ENCODE measurements at regions not wholly inside any gene's neighbourhood (a gene's known extent, or its start where the extent isn't known, plus 50 kb on each side); places are given as distances from the start of the nearest gene placed in this dataset.

GRCh38 chrX:42691196-42691595 lies 86.8 kb downstream of the PPP1R2C start:
- no peak for TF ChIP-seq CTCF (IDR thresholded peaks at IDR 0.05; ENCODE audit: extremely low read depth, low read depth, low read length)
- no peak overlapping the region for H2AFZ ChIP-seq (ENCODE audit: low read length)
- H3K4me2 ChIP-seq (ENCODE audit: insufficient read depth, low read length), result no peak overlapping the region
- no peaks in the 10 kb centered on the region for H4K20me1 ChIP-seq (ENCODE audit: insufficient read depth, low read length)
- DNase-seq (ENCODE audit: insufficient read length, low spot score, missing footprints), result no peak
- H3K4me1 ChIP-seq (ENCODE audit: insufficient read depth, low read length), result no peaks in the 10 kb centered on the region
- no peaks in the 10 kb centered on the region for H3K9me3 ChIP-seq (ENCODE audit: low read depth, low read length)
- no peak overlapping the region for H3K27ac ChIP-seq (ENCODE audit: low read depth, low read length)
- peaks cover 3% of the 10 kb centered on the region for H3K27me3 ChIP-seq (ENCODE audit: insufficient read depth, low read length)
- H3K4me3 ChIP-seq (ENCODE audit: insufficient read depth, low read length), result no peak overlapping the region
- H3K79me2 ChIP-seq (ENCODE audit: insufficient read depth, low read length), result no peaks in the 10 kb centered on the region
- no peaks in the 10 kb centered on the region for H3K36me3 ChIP-seq (ENCODE audit: insufficient read depth, low read length)

GRCh38 chrX:42686706-42687105 lies 91.3 kb downstream of the PPP1R2C start:
- H3K4me2 ChIP-seq (ENCODE audit: insufficient read depth, low read length), result no peak overlapping the region
- H3K4me3 ChIP-seq (ENCODE audit: insufficient read depth, low read length), result no peak overlapping the region
- no peaks in the 10 kb centered on the region for H3K27me3 ChIP-seq (ENCODE audit: insufficient read depth, low read length)
- no peaks in the 10 kb centered on the region for H3K79me2 ChIP-seq (ENCODE audit: insufficient read depth, low read length)
- H3K27ac ChIP-seq (ENCODE audit: low read depth, low read length), result no peak overlapping the region
- H3K36me3 ChIP-seq (ENCODE audit: insufficient read depth, low read length), result no peaks in the 10 kb centered on the region
- H4K20me1 ChIP-seq (ENCODE audit: insufficient read depth, low read length), result no peaks in the 10 kb centered on the region
- no peaks in the 10 kb centered on the region for H3K9me3 ChIP-seq (ENCODE audit: low read depth, low read length)
- no peak for TF ChIP-seq CTCF (IDR thresholded peaks at IDR 0.05; ENCODE audit: extremely low read depth, low read depth, low read length)
- H3K4me1 ChIP-seq (ENCODE audit: insufficient read depth, low read length), result no peaks in the 10 kb centered on the region
- H2AFZ ChIP-seq (ENCODE audit: low read length), result no peak overlapping the region
- no peak for DNase-seq (ENCODE audit: insufficient read length, low spot score, missing footprints)

- H3K4me2 ChIP-seq (ENCODE audit: insufficient read depth, low read length), result no peak overlapping the region
- H3K4me3 ChIP-seq (ENCODE audit: insufficient read depth, low read length), result no peak overlapping the region
- no peak for TF ChIP-seq CTCF (IDR thresholded peaks at IDR 0.05; ENCODE audit: extremely low read depth, low read depth, low read length)
- H4K20me1 ChIP-seq (ENCODE audit: insufficient read depth, low read length), result no peaks in the 10 kb centered on the region
- no peaks in the 10 kb centered on the region for H3K36me3 ChIP-seq (ENCODE audit: insufficient read depth, low read length)
- H3K9me3 ChIP-seq (ENCODE audit: low read depth, low read length), result no peaks in the 10 kb centered on the region
- no peak overlapping the region for H3K27ac ChIP-seq (ENCODE audit: low read depth, low read length)
- H2AFZ ChIP-seq (ENCODE audit: low read length), result no peak overlapping the region
- no peaks in the 10 kb centered on the region for H3K27me3 ChIP-seq (ENCODE audit: insufficient read depth, low read length)
- DNase-seq (ENCODE audit: insufficient read length, low spot score, missing footprints), result no peak
- H3K79me2 ChIP-seq (ENCODE audit: insufficient read depth, low read length), result no peaks in the 10 kb centered on the region
- no peaks in the 10 kb centered on the region for H3K4me1 ChIP-seq (ENCODE audit: insufficient read depth, low read length)
Observed at GRCh38 chrX:42686296-42686695, 91.7 kb downstream of the PPP1R2C start.

- no peak overlapping the region for H2AFZ ChIP-seq (ENCODE audit: low read length)
- no peak for DNase-seq (ENCODE audit: insufficient read length, low spot score, missing footprints)
- no peaks in the 10 kb centered on the region for H3K4me1 ChIP-seq (ENCODE audit: insufficient read depth, low read length)
- no peaks in the 10 kb centered on the region for H3K79me2 ChIP-seq (ENCODE audit: insufficient read depth, low read length)
- no peak overlapping the region for H3K4me3 ChIP-seq (ENCODE audit: insufficient read depth, low read length)
- no peak overlapping the region for H3K4me2 ChIP-seq (ENCODE audit: insufficient read depth, low read length)
- H4K20me1 ChIP-seq (ENCODE audit: insufficient read depth, low read length), result no peaks in the 10 kb centered on the region
- H3K9me3 ChIP-seq (ENCODE audit: low read depth, low read length), result no peaks in the 10 kb centered on the region
- TF ChIP-seq CTCF (IDR thresholded peaks at IDR 0.05; ENCODE audit: extremely low read depth, low read depth, low read length), result no peak
- H3K27ac ChIP-seq (ENCODE audit: low read depth, low read length), result no peak overlapping the region
- H3K36me3 ChIP-seq (ENCODE audit: insufficient read depth, low read length), result no peaks in the 10 kb centered on the region
- H3K27me3 ChIP-seq (ENCODE audit: insufficient read depth, low read length), result no peaks in the 10 kb centered on the region
Observed at GRCh38 chrX:42684065-42684464, 93.9 kb downstream of the PPP1R2C start.

Data from osteoblast (primary cell).